Astrocyte (in vitro differentiated cells and primary cell): ENCODE measurements at regions not wholly inside any gene's neighbourhood (a gene's known extent, or its start where the extent isn't known, plus 50 kb on each side); places are given as distances from the start of the nearest gene placed in this dataset.
A peak's percentile ranks its signal among the peaks of the same experiment; 100 is the strongest.

ENCODE experiments used
- DNase-seq: peaks from one replicate; pipeline ENCODE4 v3.0.0-alpha.2; 2010; ENCODE audit warnings: low read depth
- FAIRE-seq: peaks from 2 replicates; lab custom pipeline; 2011; peaks lifted over from hg19 to GRCh38; lab: Jason Lieb, UNC
- H2AFZ ChIP-seq: 2 replicates; pipeline ENCODE4 v1.6.0; 2012; ENCODE audit warnings: low read depth, low read length, inconsistent platforms
- H3K27ac ChIP-seq: 2 replicates; pipeline ENCODE4 v1.5.1; 2011; ENCODE audit warnings: low read depth, low read length, inconsistent platforms
- H3K27me3 ChIP-seq: 2 replicates; pipeline ENCODE4 v1.6.0; 2011; ENCODE audit warnings: low read length, inconsistent platforms; ENCODE audit not compliant: insufficient read depth
- H3K36me3 ChIP-seq: 2 replicates; pipeline ENCODE4 v1.5.1; 2011; ENCODE audit warnings: low read length, inconsistent platforms; ENCODE audit not compliant: insufficient read depth
- H3K4me1 ChIP-seq: 2 replicates; pipeline ENCODE4 v1.5.1; 2011; ENCODE audit warnings: low read length, inconsistent platforms; ENCODE audit not compliant: insufficient read depth
- H3K4me2 ChIP-seq: 2 replicates; pipeline ENCODE4 v1.6.0; 2012; ENCODE audit warnings: low read length, inconsistent platforms
- H3K4me3 ChIP-seq: 2 replicates; pipeline ENCODE4 v1.5.1; 2011; ENCODE audit warnings: low read depth, mild to moderate bottlenecking, low read length, inconsistent platforms; ENCODE audit not compliant: insufficient read depth
- H3K79me2 ChIP-seq: 2 replicates; pipeline ENCODE4 v1.6.0; 2012; ENCODE audit warnings: mild to moderate bottlenecking, low read length, inconsistent platforms; ENCODE audit not compliant: insufficient read depth
- H3K9ac ChIP-seq: 2 replicates; pipeline ENCODE4 v1.6.0; 2012; ENCODE audit warnings: mild to moderate bottlenecking, low read length, inconsistent platforms
- H3K9me3 ChIP-seq: 2 replicates; pipeline ENCODE4 v1.5.1; 2012; ENCODE audit warnings: low read depth, mild to moderate bottlenecking, low read length, inconsistent platforms; ENCODE audit not compliant: insufficient read depth
- H4K20me1 ChIP-seq: 2 replicates; pipeline ENCODE4 v1.6.0; 2012; ENCODE audit warnings: low read length, inconsistent platforms; ENCODE audit not compliant: insufficient read depth
- H3K27ac Mint-ChIP-seq: one replicate; pipeline ENCODE4 v1.8.0; 2021; ENCODE audit warnings: mild to moderate bottlenecking, mixed read lengths; ENCODE audit not compliant: unreplicated experiment
- H3K27me3 Mint-ChIP-seq: one replicate; pipeline ENCODE4 v1.8.0; 2021; ENCODE audit warnings: low read depth, mixed read lengths; ENCODE audit not compliant: unreplicated experiment
- H3K36me3 Mint-ChIP-seq: one replicate; pipeline ENCODE4 v1.8.0; 2021; ENCODE audit warnings: low read depth, mixed read lengths; ENCODE audit not compliant: unreplicated experiment
- H3K4me1 Mint-ChIP-seq: one replicate; pipeline ENCODE4 v1.8.0; 2021; ENCODE audit warnings: low read depth, mixed read lengths; ENCODE audit not compliant: unreplicated experiment
- H3K4me3 Mint-ChIP-seq: one replicate; pipeline ENCODE4 v1.8.0; 2021; ENCODE audit warnings: mild to moderate bottlenecking, moderate library complexity, mixed read lengths; ENCODE audit not compliant: unreplicated experiment
- H3K9me3 Mint-ChIP-seq: one replicate; pipeline ENCODE4 v1.8.0; 2021; ENCODE audit warnings: mild to moderate bottlenecking, mixed read lengths; ENCODE audit not compliant: unreplicated experiment
- EZH2 ChIP-seq: IDR thresholded peaks from 2 replicates; pipeline ENCODE4 v1.6.1; 2012; ENCODE audit warnings: mild to moderate bottlenecking, low read length, inconsistent platforms; ENCODE audit not compliant: insufficient read depth
- TF ChIP-seq, protein P1 (sequence below): IDR thresholded peaks from 2 replicates; pipeline ENCODE4 v1.5.1; 2011; ENCODE audit warnings: low read depth, mild to moderate bottlenecking, inconsistent platforms, low read length, moderate library complexity; ENCODE audit not compliant: insufficient read depth

GRCh38 chr14:34340025-34340625, 121.9 kb downstream of the SPTSSA start:
- Histone ChIP-seq H4K20me1 (no peaks in the 10 kb centered on the region), H3K9me3 (no peaks in the 10 kb centered on the region), H3K4me1 (peaks cover 4% of the 10 kb centered on the region), H3K27me3 (no peaks in the 10 kb centered on the region), H3K27ac (peak overlapping the region; percentile 72), H3K36me3 (no peaks in the 10 kb centered on the region), H3K4me2 (peak overlapping the region; percentile 73), H3K4me3 (no peak overlapping the region), H3K79me2 (no peaks in the 10 kb centered on the region), H3K9ac (peak overlapping the region; percentile 53), H2AFZ (peak overlapping the region; percentile 39)
- TF ChIP-seq EZH2, result no peak
- TF ChIP-seq, protein P1, sequence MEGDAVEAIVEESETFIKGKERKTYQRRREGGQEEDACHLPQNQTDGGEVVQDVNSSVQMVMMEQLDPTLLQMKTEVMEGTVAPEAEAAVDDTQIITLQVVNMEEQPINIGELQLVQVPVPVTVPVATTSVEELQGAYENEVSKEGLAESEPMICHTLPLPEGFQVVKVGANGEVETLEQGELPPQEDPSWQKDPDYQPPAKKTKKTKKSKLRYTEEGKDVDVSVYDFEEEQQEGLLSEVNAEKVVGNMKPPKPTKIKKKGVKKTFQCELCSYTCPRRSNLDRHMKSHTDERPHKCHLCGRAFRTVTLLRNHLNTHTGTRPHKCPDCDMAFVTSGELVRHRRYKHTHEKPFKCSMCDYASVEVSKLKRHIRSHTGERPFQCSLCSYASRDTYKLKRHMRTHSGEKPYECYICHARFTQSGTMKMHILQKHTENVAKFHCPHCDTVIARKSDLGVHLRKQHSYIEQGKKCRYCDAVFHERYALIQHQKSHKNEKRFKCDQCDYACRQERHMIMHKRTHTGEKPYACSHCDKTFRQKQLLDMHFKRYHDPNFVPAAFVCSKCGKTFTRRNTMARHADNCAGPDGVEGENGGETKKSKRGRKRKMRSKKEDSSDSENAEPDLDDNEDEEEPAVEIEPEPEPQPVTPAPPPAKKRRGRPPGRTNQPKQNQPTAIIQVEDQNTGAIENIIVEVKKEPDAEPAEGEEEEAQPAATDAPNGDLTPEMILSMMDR, result no peak
- no peak for FAIRE-seq
- peak; percentile 94 for DNase-seq
- Mint-ChIP-seq H3K4me1 (no peaks in the 10 kb centered on the region), H3K27ac (no peak overlapping the region), H3K36me3 (no peaks in the 10 kb centered on the region), H3K4me3 (no peak overlapping the region), H3K9me3 (peaks cover 3% of the 10 kb centered on the region), H3K27me3 (no peaks in the 10 kb centered on the region)

GRCh38 chr14:34338056-34338455, 124.0 kb downstream of the SPTSSA start:
- DNase-seq (no peak), FAIRE-seq (no peak)
- no peaks in the 10 kb centered on the region for H3K9me3 ChIP-seq
- Mint-ChIP-seq H3K27ac (no peak overlapping the region), H3K36me3 (no peaks in the 10 kb centered on the region), H3K4me1 (no peaks in the 10 kb centered on the region), H3K9me3 (no peaks in the 10 kb centered on the region), H3K27me3 (no peaks in the 10 kb centered on the region), H3K4me3 (no peak overlapping the region)
- H3K36me3 ChIP-seq, result no peaks in the 10 kb centered on the region
- no peak overlapping the region for H3K27ac ChIP-seq
- no peak overlapping the region for H3K4me3 ChIP-seq
- no peak for TF ChIP-seq EZH2
- TF ChIP-seq, protein P1, result no peak
- H2AFZ ChIP-seq, result no peak overlapping the region
- H4K20me1 ChIP-seq, result no peaks in the 10 kb centered on the region
- no peak overlapping the region for H3K4me2 ChIP-seq
- no peak overlapping the region for H3K9ac ChIP-seq
- no peaks in the 10 kb centered on the region for H3K27me3 ChIP-seq
- H3K4me1 ChIP-seq, result peaks cover 4% of the 10 kb centered on the region
- no peaks in the 10 kb centered on the region for H3K79me2 ChIP-seq

- Histone ChIP-seq H3K4me2 (no peak overlapping the region), H3K4me1 (peaks cover 4% of the 10 kb centered on the region), H2AFZ (no peak overlapping the region), H3K4me3 (no peak overlapping the region), H3K27ac (no peak overlapping the region), H4K20me1 (no peaks in the 10 kb centered on the region), H3K79me2 (no peaks in the 10 kb centered on the region), H3K9ac (no peak overlapping the region), H3K9me3 (no peaks in the 10 kb centered on the region), H3K27me3 (no peaks in the 10 kb centered on the region), H3K36me3 (no peaks in the 10 kb centered on the region)
- Mint-ChIP-seq H3K36me3 (no peaks in the 10 kb centered on the region), H3K4me3 (no peak overlapping the region), H3K9me3 (no peaks in the 10 kb centered on the region), H3K27me3 (no peaks in the 10 kb centered on the region), H3K4me1 (no peaks in the 10 kb centered on the region), H3K27ac (no peak overlapping the region)
- DNase-seq, result no peak
- no peak for TF ChIP-seq EZH2
- TF ChIP-seq, protein P1, result no peak
- FAIRE-seq, result no peak
Observed at GRCh38 chr14:34336501-34336900, 125.5 kb downstream of the SPTSSA start.
